ENCODE measurements at regions not wholly inside any gene's neighbourhood (a gene's known extent, or its start where the extent isn't known, plus 50 kb on each side); places are given as distances from the start of the nearest gene placed in this dataset.

GRCh38 chr5:115072266-115073064 lies 97.2 kb downstream of the TRIM36 start:
- Mint-ChIP-seq H3K9me3 (peaks cover 0 to 11% (median 0%) of the 10 kb centered on the region in 7 donors), H3K36me3 (no peaks in the 10 kb centered on the region), H3K4me3 (no peak overlapping the region), H3K27me3 (peaks cover 23 to 42% (median 36%) of the 10 kb centered on the region in 3 donors), H3K27ac (no peak overlapping the region), H3K4me1 (peaks cover 11 to 20% (median 12%) of the 10 kb centered on the region in 3 donors)
- ATAC-seq (ENCODE audit: low read depth in 2 of 2) (peak in 1 of 2 donors; percentile 25), DNase-seq (no peak)

GRCh38 chr5:115070737-115071136 lies 99.0 kb downstream of the TRIM36 start:
- peaks cover 0 to 6% (median 0%) of the 10 kb centered on the region in 7 donors for H3K9me3 Mint-ChIP-seq
- H3K4me1 Mint-ChIP-seq, result peaks cover 11 to 20% (median 12%) of the 10 kb centered on the region in 3 donors
- DNase-seq (no peak), ATAC-seq (ENCODE audit: low read depth in 2 of 2) (no peak)
- H3K4me3 Mint-ChIP-seq, result no peak overlapping the region
- H3K27ac Mint-ChIP-seq, result no peak overlapping the region
- H3K36me3 Mint-ChIP-seq, result no peaks in the 10 kb centered on the region
- H3K27me3 Mint-ChIP-seq, result peaks cover 23 to 42% (median 36%) of the 10 kb centered on the region in 3 donors

GRCh38 chr5:115069087-115069968 lies 100.4 kb downstream of the TRIM36 start:
- peaks cover 0 to 5% (median 0%) of the 10 kb centered on the region in 7 donors for H3K9me3 Mint-ChIP-seq

DNA sequence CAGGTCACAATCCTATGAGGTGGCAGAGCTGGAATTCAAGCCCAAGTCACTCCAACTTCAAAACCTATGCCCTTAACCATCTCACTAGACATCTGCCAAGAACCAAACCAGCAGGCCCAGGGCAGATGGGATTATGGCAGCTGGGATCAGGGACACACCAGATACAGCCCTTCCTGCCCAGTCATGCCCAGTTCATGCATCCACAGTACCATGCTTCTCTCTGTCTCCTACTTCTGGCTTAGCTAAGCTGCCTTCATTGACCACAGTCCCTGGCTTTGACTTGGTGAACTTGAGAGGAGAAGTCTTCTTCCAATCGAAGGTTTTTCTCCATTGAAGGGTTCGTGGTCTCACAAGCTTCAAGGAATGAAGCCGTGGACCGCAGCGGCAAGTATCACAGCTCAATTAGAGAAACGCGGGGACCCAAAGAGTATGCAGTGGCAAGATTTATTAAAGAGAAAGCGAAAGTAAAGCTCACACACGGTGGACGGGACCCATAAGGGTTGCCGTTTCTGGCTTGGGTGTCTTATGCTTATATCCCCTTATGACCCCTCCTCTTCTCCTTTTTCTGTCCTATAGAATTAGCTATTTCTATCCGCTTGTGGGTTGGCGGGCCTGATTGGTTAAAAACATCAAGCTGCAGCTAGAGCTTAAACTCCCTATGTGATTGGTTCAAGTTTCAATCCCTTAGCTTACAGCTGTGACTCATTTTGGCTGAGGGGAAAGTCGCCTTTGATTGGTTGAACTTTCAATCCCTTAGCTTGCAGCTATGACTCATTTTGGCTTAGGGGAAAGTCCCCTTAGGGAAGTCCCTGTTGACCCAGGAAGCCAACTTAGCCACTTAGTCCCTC lies 101.2 kb downstream of the TRIM36 start:
- ATAC-seq (ENCODE audit: low read depth in 2 of 2), result peak in 1 of 2 donors; percentile 35
- Mint-ChIP-seq H3K4me3 (peak overlapping the region in 1 of 8 donors; percentile 36), H3K27me3 (peaks cover 21 to 33% (median 24%) of the 10 kb centered on the region in 3 donors), H3K36me3 (no peaks in the 10 kb centered on the region), H3K9me3 (peaks cover 0 to 5% (median 0%) of the 10 kb centered on the region in 7 donors), H3K27ac (peak overlapping the region in 3 of 6 donors; percentile 10 to 82 (median 70)), H3K4me1 (peaks cover 11 to 20% (median 12%) of the 10 kb centered on the region in 3 donors)
- DNase-seq, result no peak

More at GRCh38 chr5:115069087-115069968, 100.4 kb downstream of the TRIM36 start:
- peak overlapping the region in 2 of 6 donors; percentile 1 to 82 for H3K27ac Mint-ChIP-seq
- H3K36me3 Mint-ChIP-seq, result no peaks in the 10 kb centered on the region
- H3K4me1 Mint-ChIP-seq, result peaks cover 11 to 20% (median 12%) of the 10 kb centered on the region in 3 donors
- ATAC-seq (ENCODE audit: low read depth in 2 of 2) (no peak), DNase-seq (peak; percentile 1)
- peaks cover 23 to 41% (median 24%) of the 10 kb centered on the region in 3 donors for H3K27me3 Mint-ChIP-seq
- H3K4me3 Mint-ChIP-seq, result peak overlapping the region in 2 of 8 donors; percentile 16 to 27

DNA sequence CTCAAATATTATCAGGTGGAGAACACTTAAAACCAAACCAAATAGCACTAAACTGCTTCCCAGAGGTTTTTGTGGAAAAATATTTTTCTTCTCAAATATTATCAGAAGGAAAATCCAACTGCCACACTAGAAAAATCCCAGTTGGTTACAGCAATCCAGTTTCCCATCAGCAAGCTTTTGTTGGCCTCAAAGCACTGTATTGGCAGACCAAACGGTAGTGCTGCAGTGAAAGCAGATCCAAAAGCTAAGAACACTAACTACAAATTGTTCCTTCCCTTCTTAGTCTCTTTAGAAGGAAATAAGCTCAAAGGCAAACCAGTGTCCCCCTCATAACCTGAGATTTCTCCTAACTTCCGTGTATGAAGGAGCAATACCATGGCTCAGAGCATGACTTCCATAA lies 105.3 kb downstream of the TRIM36 start:
- Mint-ChIP-seq H3K4me3 (no peak overlapping the region), H3K36me3 (no peaks in the 10 kb centered on the region), H3K9me3 (peaks cover 0 to 5% (median 0%) of the 10 kb centered on the region in 7 donors), H3K4me1 (peaks cover 6 to 13% (median 6%) of the 10 kb centered on the region in 3 donors), H3K27ac (no peak overlapping the region), H3K27me3 (peaks cover 7 to 22% (median 12%) of the 10 kb centered on the region in 3 donors)
- ATAC-seq (ENCODE audit: low read depth in 2 of 2) (no peak), DNase-seq (no peak)

GRCh38 chr5:115054387-115054951 lies 115.2 kb downstream of the TRIM36 start:
- DNase-seq (no peak), ATAC-seq (ENCODE audit: low read depth in 2 of 2) (no peak)
- no peaks in the 10 kb centered on the region for H3K36me3 Mint-ChIP-seq
- H3K4me1 Mint-ChIP-seq, result peaks cover 0 to 5% (median 0%) of the 10 kb centered on the region in 3 donors
- peaks cover 12 to 21% (median 17%) of the 10 kb centered on the region in 3 donors for H3K27me3 Mint-ChIP-seq
- H3K27ac Mint-ChIP-seq, result peak overlapping the region in 1 of 6 donors; percentile 5
- H3K9me3 Mint-ChIP-seq, result peaks cover 0 to 2% (median 0%) of the 10 kb centered on the region in 7 donors
- peak overlapping the region in 1 of 8 donors; percentile 7 for H3K4me3 Mint-ChIP-seq

- Mint-ChIP-seq H3K9me3 (peaks cover 0 to 2% (median 0%) of the 10 kb centered on the region in 7 donors), H3K36me3 (no peaks in the 10 kb centered on the region), H3K4me3 (no peak overlapping the region), H3K27me3 (peaks cover 15 to 21% (median 19%) of the 10 kb centered on the region in 3 donors), H3K27ac (no peak overlapping the region), H3K4me1 (peaks cover 0 to 5% (median 0%) of the 10 kb centered on the region in 3 donors)
- DNase-seq (no peak), ATAC-seq (ENCODE audit: low read depth in 2 of 2) (no peak)
These were observed 116.8 kb downstream of the TRIM36 start for GRCh38 chr5:115052948-115053347.

- H3K9me3 Mint-ChIP-seq, result peaks cover 0 to 2% (median 0%) of the 10 kb centered on the region in 7 donors
- H3K36me3 Mint-ChIP-seq, result no peaks in the 10 kb centered on the region
- peak overlapping the region in 1 of 6 donors; percentile 39 for H3K27ac Mint-ChIP-seq
- peaks cover 10 to 21% (median 14%) of the 10 kb centered on the region in 3 donors for H3K27me3 Mint-ChIP-seq
- peaks cover 0 to 5% (median 0%) of the 10 kb centered on the region in 3 donors for H3K4me1 Mint-ChIP-seq
- ATAC-seq (ENCODE audit: low read depth in 2 of 2) (no peak), DNase-seq (no peak)
- no peak overlapping the region for H3K4me3 Mint-ChIP-seq
These were observed 118.8 kb downstream of the TRIM36 start for GRCh38 chr5:115050866-115051265.

GRCh38 chr5:115033861-115034260 lies 135.8 kb downstream of the TRIM36 start:
- no peak for DNase-seq
- no peak overlapping the region for H3K4me3 Mint-ChIP-seq
- H3K4me1 Mint-ChIP-seq, result no peaks in the 10 kb centered on the region
- H3K36me3 Mint-ChIP-seq, result peaks cover 6 to 8% of the 10 kb centered on the region in 2 donors
- no peak for ATAC-seq (ENCODE audit: low read depth in 2 of 2)
- no peak overlapping the region for H3K27ac Mint-ChIP-seq
- peaks cover 0 to 7% (median 6%) of the 10 kb centered on the region in 3 donors for H3K27me3 Mint-ChIP-seq
- H3K9me3 Mint-ChIP-seq, result peaks cover 8 to 55% (median 25%) of the 10 kb centered on the region in 7 donors

DNA sequence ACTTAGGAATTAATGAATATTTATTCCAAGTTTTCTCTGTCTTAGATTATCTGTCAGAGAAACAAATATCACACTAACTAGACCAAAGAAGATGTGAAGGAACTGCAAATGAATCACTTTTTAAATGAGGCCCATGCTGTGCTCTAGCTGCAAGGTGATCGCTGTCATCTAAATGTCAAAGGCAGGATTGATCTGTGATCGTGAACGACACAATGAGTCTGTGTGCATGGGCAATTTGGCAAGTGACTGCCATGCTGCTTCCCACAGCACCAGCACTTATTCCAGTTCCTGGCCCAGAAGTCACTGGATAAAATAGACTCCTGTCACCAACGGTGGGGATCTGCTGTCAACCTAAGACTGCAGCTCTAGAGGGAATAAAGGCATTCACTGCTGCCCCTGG lies 141.2 kb downstream of the TRIM36 start:
- no peak for ATAC-seq (ENCODE audit: low read depth in 2 of 2)
- Mint-ChIP-seq H3K36me3 (peaks cover 0 to 6% of the 10 kb centered on the region in 2 donors), H3K4me3 (no peak overlapping the region), H3K4me1 (no peaks in the 10 kb centered on the region), H3K27ac (no peak overlapping the region), H3K27me3 (peaks cover 6 to 29% (median 9%) of the 10 kb centered on the region in 3 donors), H3K9me3 (peaks cover 2 to 20% (median 7%) of the 10 kb centered on the region in 7 donors)
- DNase-seq, result no peak

DNA sequence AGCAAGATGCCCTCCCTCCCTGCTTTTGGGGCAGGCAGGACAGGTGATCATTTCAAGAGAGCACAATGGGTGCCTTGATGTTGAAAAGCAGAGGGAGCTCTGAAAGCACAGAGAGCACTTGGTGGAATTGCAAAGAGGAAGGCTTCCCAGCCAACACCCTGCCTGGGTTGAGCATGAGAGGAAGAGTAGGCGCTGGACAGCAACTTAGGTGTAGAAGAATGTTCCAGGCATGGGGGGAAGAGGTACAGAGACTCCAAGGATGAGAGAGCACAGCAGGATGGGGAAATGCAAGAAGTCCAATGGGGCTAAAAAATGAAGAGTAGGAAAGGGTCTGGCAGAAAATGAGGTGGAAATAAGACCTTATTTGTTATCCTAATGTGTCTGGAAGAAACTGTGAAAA lies 144.8 kb downstream of the TRIM36 start:
- Mint-ChIP-seq H3K4me3 (no peak overlapping the region), H3K27ac (peak overlapping the region in 1 of 6 donors; percentile 21), H3K27me3 (peaks cover 4 to 22% (median 6%) of the 10 kb centered on the region in 3 donors), H3K4me1 (no peaks in the 10 kb centered on the region), H3K9me3 (peaks cover 0 to 9% (median 2%) of the 10 kb centered on the region in 7 donors), H3K36me3 (no peaks in the 10 kb centered on the region)
- no peak for DNase-seq
- no peak for ATAC-seq (ENCODE audit: low read depth in 2 of 2)

GRCh38 chr5:115022303-115022702 lies 147.4 kb downstream of the TRIM36 start:
- DNase-seq (no peak), ATAC-seq (ENCODE audit: low read depth in 2 of 2) (no peak)
- Mint-ChIP-seq H3K27ac (no peak overlapping the region), H3K27me3 (peaks cover 4 to 17% (median 6%) of the 10 kb centered on the region in 3 donors), H3K4me1 (no peaks in the 10 kb centered on the region), H3K4me3 (no peak overlapping the region), H3K9me3 (peaks cover 0 to 9% (median 0%) of the 10 kb centered on the region in 7 donors), H3K36me3 (no peaks in the 10 kb centered on the region)
